Peyer's patch (tissue), 4 donors: ENCODE measurements at regions not wholly inside any gene's neighbourhood (a gene's known extent, or its start where the extent isn't known, plus 50 kb on each side); places are given as distances from the start of the nearest gene placed in this dataset.

Source experiments
- DNase-seq, 3 donors: peaks; one replicate each; pipeline ENCODE4 v3.0.0-alpha.2; 2017 to 2019
- H3K27ac ChIP-seq, 4 donors: fragments of 200-600 bp; sonication (generic); one replicate each; pipeline ENCODE4 v1.5.1; 2016 to 2019
- H3K27me3 ChIP-seq, 2 donors: fragments of 200-600 bp; sonication (generic); one replicate each; pipeline ENCODE4 v1.5.1; 2019
- H3K36me3 ChIP-seq, 3 donors: fragments of 200-600 bp; sonication (generic); one replicate each; pipeline ENCODE4 v1.5.1; 2016 to 2019
- H3K4me1 ChIP-seq, 4 donors: fragments of 200-600 bp; sonication (generic); one replicate each; pipeline ENCODE4 v1.5.1; 2016 to 2019
- H3K4me3 ChIP-seq, 4 donors: fragments of 200-600 bp; sonication (generic); 1 replicate in 3 of 4; 2 replicates in 1 of 4; pipeline ENCODE4 v1.5.1; 2016 to 2019; ENCODE audit warnings: mild to moderate bottlenecking in 1 of 4
- H3K9me3 ChIP-seq, 4 donors: fragments of 200-600 bp; sonication (generic); one replicate each; pipeline ENCODE4 v1.5.1; 2016 to 2019; ENCODE audit warnings: mild to moderate bottlenecking in 1 of 4
- CTCF ChIP-seq, 6 experiments: fragments of 450-650 bp in 4 of 6; fragments of 200-600 bp in 2 of 6; sonication (generic) in 1 of 6; IDR thresholded peaks; one replicate each; pipeline ENCODE4 v1.5.1; 2017 to 2019; ENCODE audit warnings: antibody characterized with exemption in 6 of 6, mild to moderate bottlenecking in 3 of 6, moderate library complexity in 1 of 6
- POLR2A ChIP-seq, 2 donors: fragments of 450-650 bp; IDR thresholded peaks; one replicate each; pipeline ENCODE4 v1.5.1; 2017; ENCODE audit warnings: antibody characterized with exemption in 2 of 2, mild to moderate bottlenecking in 2 of 2, moderate library complexity in 2 of 2

GRCh38 chr4:161252520-161253141, 911.2 kb downstream of the FSTL5 start:
- no peaks in the 10 kb centered on the region for H3K4me1 ChIP-seq
- H3K9me3 ChIP-seq = peaks cover 0 to 11% (median 0%) of the 10 kb centered on the region in 4 donors
- H3K4me3 ChIP-seq = no peak overlapping the region
- no peak for DNase-seq
- H3K27ac ChIP-seq = no peak overlapping the region
- H3K27me3 ChIP-seq = no peaks in the 10 kb centered on the region
- H3K36me3 ChIP-seq = no peaks in the 10 kb centered on the region
- TF ChIP-seq CTCF (IDR thresholded peaks at IDR 0.05) (peak in 5 of 6 experiments; percentile 34 to 59 (median 40)), POLR2A (IDR thresholded peaks at IDR 0.05) (no peak)

GRCh38 chr4:161249779-161250440, 913.9 kb downstream of the FSTL5 start:
- Histone ChIP-seq H3K27me3 (no peaks in the 10 kb centered on the region), H3K27ac (no peak overlapping the region), H3K36me3 (no peaks in the 10 kb centered on the region), H3K9me3 (no peaks in the 10 kb centered on the region), H3K4me1 (no peaks in the 10 kb centered on the region), H3K4me3 (no peak overlapping the region)
- TF ChIP-seq CTCF (IDR thresholded peaks at IDR 0.05) = no peak
- no peak for TF ChIP-seq POLR2A (IDR thresholded peaks at IDR 0.05)
- DNase-seq = no peak

- no peak overlapping the region for H3K27ac ChIP-seq
- no peaks in the 10 kb centered on the region for H3K36me3 ChIP-seq
- no peaks in the 10 kb centered on the region for H3K27me3 ChIP-seq
- no peaks in the 10 kb centered on the region for H3K4me1 ChIP-seq
- no peak for DNase-seq
- no peak overlapping the region for H3K4me3 ChIP-seq
- TF ChIP-seq POLR2A (IDR thresholded peaks at IDR 0.05) = no peak
- TF ChIP-seq CTCF (IDR thresholded peaks at IDR 0.05) = no peak
- no peaks in the 10 kb centered on the region for H3K9me3 ChIP-seq
Measured at GRCh38 chr4:161248880-161249279, 914.9 kb downstream of the FSTL5 start.

GRCh38 chr4:161247831-161248230, 916.0 kb downstream of the FSTL5 start:
- H3K36me3 ChIP-seq = no peaks in the 10 kb centered on the region
- H3K27ac ChIP-seq = no peak overlapping the region
- TF ChIP-seq CTCF (IDR thresholded peaks at IDR 0.05) = no peak
- no peak for TF ChIP-seq POLR2A (IDR thresholded peaks at IDR 0.05)
- no peaks in the 10 kb centered on the region for H3K4me1 ChIP-seq
- DNase-seq = no peak
- no peaks in the 10 kb centered on the region for H3K9me3 ChIP-seq
- H3K4me3 ChIP-seq = no peak overlapping the region
- H3K27me3 ChIP-seq = no peaks in the 10 kb centered on the region

- DNase-seq = no peak
- Histone ChIP-seq H3K36me3 (no peaks in the 10 kb centered on the region), H3K4me3 (no peak overlapping the region), H3K27me3 (no peaks in the 10 kb centered on the region), H3K4me1 (no peaks in the 10 kb centered on the region), H3K9me3 (no peaks in the 10 kb centered on the region), H3K27ac (no peak overlapping the region)
- TF ChIP-seq CTCF (IDR thresholded peaks at IDR 0.05) (no peak), POLR2A (IDR thresholded peaks at IDR 0.05) (no peak)
Measured at GRCh38 chr4:161238033-161238432, 925.8 kb downstream of the FSTL5 start.
